ENCODE measurements at regions not wholly inside any gene's neighbourhood (a gene's known extent, or its start where the extent isn't known, plus 50 kb on each side); places are given as distances from the start of the nearest gene placed in this dataset.
"Not testable (repeated sequence)": the region's sequence is repeated elsewhere in the genome, so short reads cannot be mapped to it uniquely, and the experiment has no call there.

GRCh38 chr18:39166776-39167175 lies 1601.2 kb upstream of the CELF4 start:
- Histone ChIP-seq H3K36me3 (ENCODE audit: insufficient read depth) (no peaks in the 10 kb centered on the region), H3K4me2 (no peak overlapping the region), H2AFZ (ENCODE audit: low read depth) (no peak overlapping the region), H3K4me3 (IDR thresholded peaks at IDR 0.05; ENCODE audit: insufficient read depth, low read depth, low read length) (no peak overlapping the region), H3K79me2 (ENCODE audit: insufficient read depth, low read depth) (no peaks in the 10 kb centered on the region), H4K20me1 (ENCODE audit: insufficient read depth) (no peaks in the 10 kb centered on the region), H3K27me3 (ENCODE audit: insufficient read depth, low read depth) (no peaks in the 10 kb centered on the region), H3K9ac (no peak overlapping the region), H3K27ac (no peak overlapping the region), H3K4me1 (ENCODE audit: low read depth, poor library complexity, severe bottlenecking) (no peaks in the 10 kb centered on the region)
- TF ChIP-seq CTCF (conservative IDR thresholded peaks at IDR 0.05; ENCODE audit: low read depth, low read length), result no peak

- Histone ChIP-seq H3K27me3 (ENCODE audit: insufficient read depth, low read depth) (no peaks in the 10 kb centered on the region), H3K79me2 (ENCODE audit: insufficient read depth, low read depth) (no peaks in the 10 kb centered on the region), H2AFZ (ENCODE audit: low read depth) (no peak overlapping the region), H3K4me2 (no peak overlapping the region), H3K36me3 (ENCODE audit: insufficient read depth) (no peaks in the 10 kb centered on the region), H3K27ac (no peak overlapping the region), H4K20me1 (ENCODE audit: insufficient read depth) (no peaks in the 10 kb centered on the region), H3K4me3 (IDR thresholded peaks at IDR 0.05; ENCODE audit: insufficient read depth, low read depth, low read length) (no peak overlapping the region), H3K4me1 (ENCODE audit: low read depth, poor library complexity, severe bottlenecking) (no peaks in the 10 kb centered on the region), H3K9ac (no peak overlapping the region)
- TF ChIP-seq CTCF (conservative IDR thresholded peaks at IDR 0.05; ENCODE audit: low read depth, low read length), result no peak
These were observed 1596.6 kb upstream of the CELF4 start for GRCh38 chr18:39162013-39162827.

GRCh38 chr18:39149211-39149806 lies 1583.7 kb upstream of the CELF4 start:
- no peaks in the 10 kb centered on the region for H3K79me2 ChIP-seq (ENCODE audit: insufficient read depth, low read depth)
- H3K4me1 ChIP-seq (ENCODE audit: low read depth, poor library complexity, severe bottlenecking), result no peaks in the 10 kb centered on the region
- no peak for TF ChIP-seq CTCF (conservative IDR thresholded peaks at IDR 0.05; ENCODE audit: low read depth, low read length)
- H2AFZ ChIP-seq (ENCODE audit: low read depth), result no peak overlapping the region
- no peak overlapping the region for H3K9ac ChIP-seq
- H3K36me3 ChIP-seq (ENCODE audit: insufficient read depth), result no peaks in the 10 kb centered on the region
- H3K4me2 ChIP-seq, result no peak overlapping the region
- no peak overlapping the region for H3K27ac ChIP-seq
- no peaks in the 10 kb centered on the region for H4K20me1 ChIP-seq (ENCODE audit: insufficient read depth)
- no peaks in the 10 kb centered on the region for H3K27me3 ChIP-seq (ENCODE audit: insufficient read depth, low read depth)
- H3K4me3 ChIP-seq (IDR thresholded peaks at IDR 0.05; ENCODE audit: insufficient read depth, low read depth, low read length), result no peak overlapping the region

- Histone ChIP-seq H3K79me2 (ENCODE audit: insufficient read depth, low read depth) (no peaks in the 10 kb centered on the region), H3K27ac (no peak overlapping the region), H3K36me3 (ENCODE audit: insufficient read depth) (no peaks in the 10 kb centered on the region), H3K27me3 (ENCODE audit: insufficient read depth, low read depth) (no peaks in the 10 kb centered on the region), H3K9ac (no peak overlapping the region), H3K4me1 (ENCODE audit: low read depth, poor library complexity, severe bottlenecking) (no peaks in the 10 kb centered on the region), H2AFZ (ENCODE audit: low read depth) (no peak overlapping the region), H3K4me2 (no peak overlapping the region), H3K4me3 (IDR thresholded peaks at IDR 0.05; ENCODE audit: insufficient read depth, low read depth, low read length) (no peak overlapping the region), H4K20me1 (ENCODE audit: insufficient read depth) (no peaks in the 10 kb centered on the region)
- no peak for TF ChIP-seq CTCF (conservative IDR thresholded peaks at IDR 0.05; ENCODE audit: low read depth, low read length)
These were observed 1568.7 kb upstream of the CELF4 start for GRCh38 chr18:39134255-39134654.

- H3K4me2 ChIP-seq; H3K79me2 ChIP-seq (ENCODE audit: insufficient read depth, low read depth); H3K36me3 ChIP-seq (ENCODE audit: insufficient read depth); H3K27me3 ChIP-seq (ENCODE audit: insufficient read depth, low read depth); H3K9ac ChIP-seq; H2AFZ ChIP-seq (ENCODE audit: low read depth); H3K4me3 ChIP-seq (IDR thresholded peaks at IDR 0.05; ENCODE audit: insufficient read depth, low read depth, low read length); H3K27ac ChIP-seq; H4K20me1 ChIP-seq (ENCODE audit: insufficient read depth): not testable (repeated sequence)
- peaks cover 13% of the 10 kb centered on the region for H3K4me1 ChIP-seq (ENCODE audit: low read depth, poor library complexity, severe bottlenecking)
These were observed 1561.9 kb upstream of the CELF4 start for GRCh38 chr18:39127538-39127937.
